ENCODE measurements at regions not wholly inside any gene's neighbourhood (a gene's known extent, or its start where the extent isn't known, plus 50 kb on each side); places are given as distances from the start of the nearest gene placed in this dataset.

DNA sequence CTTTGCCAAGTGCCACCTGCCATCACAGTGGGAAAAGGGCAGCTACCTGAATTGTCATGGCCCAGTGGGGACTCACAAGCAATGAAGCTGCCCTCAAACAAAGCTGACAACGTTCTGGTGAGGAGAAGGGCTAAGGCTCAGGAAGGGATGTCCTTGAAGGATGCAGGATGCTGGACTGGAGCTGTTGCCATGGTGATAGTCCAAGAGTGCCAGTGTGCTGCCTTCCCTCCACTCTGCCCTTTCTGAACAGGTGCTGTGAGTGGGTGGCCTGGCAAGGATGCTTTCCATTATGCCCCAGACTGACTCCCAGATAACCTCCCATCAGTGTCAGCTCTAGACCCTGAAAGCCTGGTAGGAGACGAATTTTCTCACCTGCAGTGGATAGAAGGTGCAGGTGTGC, 137.8 kb upstream of the GYPC start:
- DNase-seq, result no peak

DNA sequence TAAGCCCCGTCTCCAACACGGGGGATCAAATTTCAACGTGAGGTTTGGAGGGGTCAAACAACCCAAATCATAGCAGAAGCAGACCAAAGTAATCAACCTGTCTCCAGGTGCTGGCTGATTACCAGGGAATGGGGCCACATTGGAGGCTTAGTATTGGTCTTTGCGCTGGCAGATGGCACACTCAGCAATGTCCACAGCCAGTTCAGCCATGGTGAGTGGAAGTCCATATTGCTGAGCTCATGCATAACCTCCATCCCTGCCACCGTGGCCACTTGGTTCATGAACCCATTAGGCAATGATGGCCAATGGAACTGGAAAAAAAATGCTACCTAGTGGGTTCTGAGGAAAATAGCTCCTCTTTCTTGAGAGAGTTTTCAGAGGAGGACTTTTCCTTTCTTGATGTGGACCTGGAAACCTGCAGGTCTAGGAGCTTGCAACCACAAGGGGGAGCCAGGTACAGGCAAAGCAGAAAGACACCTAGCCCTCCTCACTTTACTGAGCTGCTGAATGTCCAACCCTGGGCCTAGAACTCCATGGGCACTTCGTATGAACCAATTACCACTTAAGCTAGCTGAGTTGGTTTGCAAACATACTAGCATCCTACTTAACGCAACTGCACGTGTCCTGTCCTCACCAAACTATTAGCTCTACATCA, 128.0 kb upstream of the GYPC start:
- peak; percentile 74 for DNase-seq

DNA sequence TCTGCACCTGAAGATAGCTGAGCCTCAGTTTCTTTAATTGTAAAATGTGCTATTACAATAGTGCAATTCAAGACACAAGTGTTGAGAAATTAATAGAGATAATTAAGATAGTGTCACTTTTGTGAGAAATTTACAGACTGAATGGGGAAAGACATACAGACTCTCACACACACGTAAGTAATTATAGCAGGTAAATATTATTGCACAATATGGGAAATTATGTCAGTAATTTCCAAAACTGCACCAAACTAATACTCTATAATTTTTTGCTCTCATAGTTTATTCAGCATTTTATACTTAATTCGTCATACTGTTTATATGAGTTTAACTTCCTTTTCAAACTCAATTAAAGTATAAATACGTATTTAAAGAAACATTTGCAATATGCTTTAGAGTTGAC, 124.9 kb upstream of the GYPC start:
- DNase-seq, result no peak

DNA sequence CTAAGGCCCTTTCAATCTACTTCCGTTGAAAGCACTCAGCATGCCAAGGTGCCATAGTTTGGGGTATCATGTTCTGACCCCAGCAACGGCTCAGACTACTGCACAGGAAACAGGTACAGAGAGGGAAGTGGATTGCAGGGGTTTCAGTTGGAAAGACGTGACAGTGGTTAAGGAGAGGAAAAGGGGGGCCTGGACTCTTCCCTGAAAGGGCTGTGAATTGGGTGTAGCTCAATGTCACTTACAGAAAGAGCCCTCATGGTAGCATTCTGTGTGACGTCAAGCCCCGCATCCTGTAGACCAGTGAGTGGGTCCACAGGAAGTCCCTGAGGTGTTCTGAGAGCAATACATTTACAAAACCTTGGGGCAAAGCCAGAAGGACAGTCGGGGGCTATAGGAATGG, 121.5 kb upstream of the GYPC start:
- DNase-seq, result no peak

DNA sequence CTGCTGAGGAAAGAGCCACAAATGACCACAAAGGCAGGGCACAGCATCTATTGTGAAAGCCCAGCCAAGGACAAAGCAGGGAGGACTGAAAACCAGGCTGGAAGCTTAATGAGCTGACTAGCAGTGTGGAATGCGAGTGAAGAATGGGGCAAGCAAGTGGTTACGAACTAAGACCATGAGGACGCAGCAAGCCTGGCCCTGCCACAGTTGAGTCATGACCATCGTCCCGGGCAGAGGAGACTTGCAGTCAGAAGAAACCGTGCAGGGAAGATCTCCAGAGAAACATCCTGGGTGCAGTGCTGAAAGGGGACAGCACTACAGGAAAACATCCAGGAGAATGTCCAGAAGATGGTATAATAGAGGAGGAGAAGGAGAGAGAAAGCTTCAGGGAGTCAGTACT, 120.5 kb upstream of the GYPC start:
- DNase-seq, result no peak

DNA sequence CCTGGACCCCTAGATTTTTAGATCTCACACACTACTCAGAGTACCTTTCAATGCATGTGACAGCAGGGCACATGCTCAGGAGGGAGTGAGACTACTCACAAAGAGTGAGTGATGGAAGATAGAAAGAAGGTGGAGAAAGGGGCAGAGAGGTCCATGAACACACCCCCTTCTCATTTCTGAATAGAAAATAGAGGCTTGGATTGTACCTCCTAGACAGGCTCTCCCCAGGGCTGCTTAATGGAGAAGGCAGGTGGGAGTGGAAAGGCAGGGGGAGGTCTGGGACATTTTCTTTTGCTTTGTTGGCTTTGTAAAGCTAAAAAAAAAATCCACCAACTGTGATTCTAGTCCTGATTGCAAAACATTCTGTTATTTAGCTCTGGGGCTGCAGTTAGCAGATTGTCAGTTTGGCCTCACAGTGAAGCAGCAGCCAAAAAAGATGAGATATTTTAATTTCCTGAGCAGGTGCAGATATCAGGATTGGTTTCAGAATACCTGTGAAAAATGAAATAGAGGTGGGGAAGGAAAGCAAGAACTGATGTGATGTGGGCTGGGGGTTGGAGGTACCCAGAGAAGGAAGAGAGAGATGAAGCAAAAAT, 119.3 kb upstream of the GYPC start:
- DNase-seq, result no peak

DNA sequence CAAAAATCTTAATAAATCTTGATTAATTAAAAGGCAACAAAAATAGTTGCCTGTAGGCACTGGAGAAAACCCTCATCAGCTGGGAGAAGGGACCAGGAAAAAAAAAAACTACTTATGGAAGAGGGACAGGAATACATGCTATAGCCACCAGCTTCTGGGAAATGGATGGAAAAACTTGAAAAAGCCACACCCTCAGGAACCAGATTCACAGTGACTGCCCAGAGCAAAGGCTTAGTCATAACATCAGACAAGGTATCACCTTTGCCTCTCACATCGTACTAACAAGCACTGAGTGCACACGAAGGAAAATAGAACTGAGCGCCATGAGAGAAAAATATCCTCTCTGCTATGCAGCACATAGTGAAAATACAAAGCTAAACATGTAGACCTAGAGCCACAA, 116.9 kb upstream of the GYPC start:
- no peak for DNase-seq

DNA sequence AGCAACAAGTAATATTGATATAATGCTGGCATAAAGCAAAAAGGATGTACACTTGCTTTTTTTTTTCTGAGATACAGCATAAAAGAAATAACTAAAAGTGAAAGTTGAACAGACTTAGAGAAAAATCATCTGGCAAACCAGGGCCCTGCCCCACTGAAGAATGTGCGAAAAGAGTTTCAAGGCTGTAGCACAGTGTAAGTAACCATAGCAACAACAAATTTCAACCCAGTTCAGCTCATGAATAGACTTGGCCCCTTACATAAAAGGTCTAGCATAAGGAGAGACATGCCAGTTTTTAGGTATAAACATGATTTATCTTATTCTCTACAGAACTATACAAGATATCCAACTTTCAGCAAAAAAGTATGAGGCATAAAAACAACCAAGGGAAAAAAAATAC, 113.7 kb upstream of the GYPC start:
- no peak for DNase-seq

DNA sequence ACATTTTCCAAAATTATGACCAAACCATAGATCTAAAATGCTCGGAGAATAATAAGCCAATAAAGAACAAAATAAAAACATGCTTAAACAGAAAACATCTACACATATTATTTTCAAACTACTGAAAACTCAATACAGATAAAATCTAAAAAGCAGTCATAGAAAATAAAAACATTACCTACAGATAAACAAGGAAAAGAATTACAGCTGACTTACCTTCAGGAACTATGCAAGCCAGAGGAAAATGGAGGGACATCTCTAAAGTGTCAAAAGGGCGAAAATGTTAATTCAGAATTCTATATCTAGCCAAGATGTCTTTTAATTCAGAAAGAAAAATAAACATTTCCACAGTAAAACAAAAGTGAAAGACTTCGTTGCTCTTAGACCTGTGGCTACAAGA, 112.9 kb upstream of the GYPC start:
- no peak for DNase-seq

DNA sequence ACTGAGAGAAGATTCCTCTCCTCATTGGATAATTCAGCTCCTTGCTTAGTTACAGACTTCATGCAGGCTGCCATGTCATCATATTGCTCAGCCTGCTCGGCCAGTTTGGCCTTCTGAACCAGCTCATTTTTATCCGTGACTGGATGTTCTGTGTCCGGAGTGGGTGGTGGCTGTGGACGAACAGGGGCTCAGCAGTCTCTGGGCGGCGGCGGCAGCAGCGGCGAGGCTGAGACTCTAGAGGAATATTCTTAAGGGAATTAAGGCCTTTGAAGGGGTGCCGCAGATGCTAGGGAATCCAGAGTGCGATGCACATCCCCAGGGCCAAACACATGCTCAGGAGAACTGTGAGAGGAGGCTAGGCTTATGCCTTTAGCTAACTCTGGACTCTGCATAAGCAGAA, 97.9 kb upstream of the GYPC start:
- no peak for DNase-seq

DNA sequence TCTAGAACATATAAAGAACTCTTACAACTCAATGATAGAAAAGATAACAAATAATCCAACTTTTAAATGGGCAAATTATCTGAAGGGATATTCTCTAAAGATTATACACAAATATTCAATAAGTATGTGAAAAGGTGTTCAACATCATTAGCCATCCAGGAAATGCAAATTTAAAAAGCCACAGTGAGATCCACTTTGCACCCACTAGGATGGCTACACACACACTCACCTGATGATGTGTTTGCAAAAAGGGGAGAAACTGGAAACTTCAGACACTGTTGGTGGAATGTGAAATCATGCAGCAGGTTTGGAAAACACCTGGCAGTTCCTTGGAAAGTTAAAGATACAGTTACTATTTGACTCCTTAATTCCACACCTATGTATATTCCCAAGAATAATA, 87.2 kb upstream of the GYPC start:
- DNase-seq, result no peak

DNA sequence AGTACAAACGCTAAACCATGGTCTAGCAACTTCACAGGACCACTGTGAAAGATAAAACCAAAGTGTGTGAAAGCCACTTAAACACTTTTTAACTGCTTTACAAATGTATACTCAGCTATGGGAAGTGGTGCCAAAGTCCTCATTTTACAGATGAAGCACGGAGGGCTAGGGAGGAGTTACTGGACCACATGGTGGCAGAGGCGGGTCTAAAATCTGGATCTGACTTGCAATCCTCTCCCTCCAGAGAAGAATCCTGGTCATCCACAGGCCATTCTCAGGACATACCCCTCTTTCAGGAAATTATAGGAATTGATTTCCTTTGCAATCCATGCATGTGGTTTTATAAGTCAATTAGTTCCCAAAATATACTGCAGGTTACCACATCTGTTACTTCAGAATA, 84.6 kb upstream of the GYPC start:
- DNase-seq, result no peak

DNA sequence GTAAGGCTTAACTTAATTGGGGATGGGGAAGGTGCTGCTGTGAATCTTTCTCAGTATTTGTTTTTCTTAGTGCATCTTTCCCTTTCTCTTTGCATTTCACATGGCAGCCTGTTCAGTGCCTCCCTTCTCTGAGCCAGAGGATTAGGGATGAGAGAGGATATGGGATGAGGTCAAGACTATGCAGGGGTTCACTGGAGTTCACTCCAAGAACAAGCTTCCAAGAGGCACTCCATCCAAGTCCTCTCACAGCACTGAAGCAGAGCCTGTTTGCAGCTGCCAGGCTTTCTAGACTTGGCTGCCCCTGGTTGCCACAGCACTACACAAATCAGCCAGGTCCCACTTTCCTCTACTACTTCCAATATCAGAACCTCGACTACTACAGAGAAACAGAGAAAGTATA, 80.3 kb upstream of the GYPC start:
- DNase-seq, result no peak

DNA sequence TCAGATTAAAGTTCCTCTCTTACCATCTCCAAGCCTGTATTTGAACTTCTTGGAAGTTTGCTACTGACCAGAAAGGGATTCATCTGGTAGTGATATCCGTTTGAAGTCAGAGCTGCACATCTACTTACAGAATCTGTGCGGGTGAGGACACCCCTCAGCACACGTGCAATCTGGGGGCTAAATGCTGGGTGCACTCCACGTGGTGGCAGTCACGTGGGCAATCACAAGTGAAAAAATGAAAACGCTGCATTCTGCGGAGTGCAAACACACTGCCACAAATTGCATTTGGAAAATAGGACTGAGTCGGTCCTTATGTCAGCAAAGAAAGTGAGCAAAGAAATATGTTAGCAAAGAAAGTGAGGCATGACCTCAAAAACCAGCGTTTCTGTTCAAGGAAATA, 76.1 kb upstream of the GYPC start:
- no peak for DNase-seq

DNA sequence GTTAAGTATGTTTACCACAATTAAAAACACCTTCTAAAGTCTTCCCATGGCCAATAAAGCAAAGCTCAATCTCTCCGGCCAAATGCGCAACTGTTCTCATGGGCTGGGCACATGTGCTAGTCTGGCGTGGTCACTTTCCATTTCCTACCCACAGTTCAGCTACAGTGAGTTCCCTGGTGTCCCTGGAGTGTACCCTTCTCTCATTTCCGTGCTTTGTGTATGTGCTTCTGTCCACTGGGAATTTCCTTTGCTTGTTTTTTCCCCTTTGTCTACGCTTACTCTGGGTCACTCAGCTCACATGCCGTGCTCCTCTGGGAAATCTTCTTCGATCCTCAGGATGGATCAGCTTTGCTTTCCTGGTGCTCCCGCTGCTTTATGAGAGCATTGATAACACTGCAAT, 69.6 kb upstream of the GYPC start:
- no peak for DNase-seq

DNA sequence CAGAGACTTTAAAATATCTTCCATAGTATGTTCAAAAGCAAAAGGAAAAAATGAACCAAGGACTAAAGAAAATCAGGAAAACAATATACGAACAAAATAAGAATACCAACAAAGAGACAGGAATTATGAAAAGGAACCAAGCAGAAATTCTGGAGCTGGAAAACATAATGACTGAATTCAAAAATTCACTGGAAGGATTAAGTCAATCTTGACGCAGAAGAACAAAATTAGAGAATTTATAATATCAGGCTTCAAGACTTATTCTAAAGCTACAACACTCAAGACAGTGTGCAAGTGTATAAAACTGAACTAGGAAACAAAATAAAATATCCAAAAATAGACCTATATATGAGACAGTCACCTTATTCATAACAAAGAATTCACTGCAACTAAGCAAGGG, 56.9 kb upstream of the GYPC start:
- DNase-seq, result no peak

DNA sequence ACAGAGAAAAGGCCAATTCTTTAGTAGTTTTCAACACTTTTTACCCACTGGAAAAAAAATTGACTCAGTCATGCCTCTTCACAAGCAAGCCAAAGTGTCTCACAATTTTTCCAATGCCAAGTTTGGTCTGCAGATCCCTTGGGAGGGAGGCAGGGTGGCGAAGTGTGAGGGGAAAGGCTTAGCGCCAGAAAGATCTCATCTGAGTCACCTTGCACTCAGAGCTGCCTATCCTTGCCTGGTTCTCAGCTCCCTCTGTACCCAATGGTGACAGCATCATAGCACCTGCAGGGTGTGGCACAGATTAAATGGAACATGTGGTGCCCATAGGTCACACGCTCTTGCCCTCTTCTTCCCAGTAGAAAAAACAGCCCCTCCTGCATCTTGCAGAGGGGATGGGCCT, 55.2 kb upstream of the GYPC start:
- DNase-seq, result no peak

DNA sequence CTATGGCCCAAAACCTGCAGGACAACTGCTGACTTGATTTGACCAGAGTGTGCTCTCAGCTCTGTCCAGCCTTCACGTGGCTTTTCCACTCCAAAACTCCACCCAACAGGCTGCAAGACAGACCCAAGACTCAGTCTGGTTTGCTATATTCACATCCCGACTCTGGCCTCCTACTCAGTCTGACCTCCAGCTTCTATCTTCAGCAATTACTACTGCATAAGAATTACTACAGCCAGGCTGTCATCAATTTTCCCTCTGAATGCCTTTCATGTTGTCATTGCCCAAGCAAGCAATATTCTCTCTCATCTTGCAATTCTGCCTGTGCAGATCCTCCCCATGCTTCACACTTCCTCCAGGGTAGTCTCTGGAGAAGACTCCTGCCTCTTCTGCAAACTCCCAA, 53.6 kb upstream of the GYPC start:
- DNase-seq, result no peak
